GM12891 (cell line): ENCODE measurements at regions not wholly inside any gene's neighbourhood (a gene's known extent, or its start where the extent isn't known, plus 50 kb on each side); places are given as distances from the start of the nearest gene placed in this dataset.

Experiments used
- POLR2A ChIP-seq: IDR thresholded peaks from 2 replicates; pipeline ENCODE4 v1.6.1; 2011; ENCODE audit warnings: low read depth, low read length, control low read depth
- POLR2AphosphoS5 ChIP-seq: IDR thresholded peaks from 2 replicates; pipeline ENCODE4 v1.6.1; 2011; ENCODE audit warnings: low read depth, low read length, control low read depth
- SPI1 ChIP-seq: IDR thresholded peaks from 2 replicates; pipeline ENCODE4 v1.6.1; 2011; ENCODE audit warnings: low read depth, low read length, control low read depth
- TAF1 ChIP-seq: IDR thresholded peaks from 2 replicates; pipeline ENCODE4 v1.6.1; 2011; ENCODE audit warnings: low read depth, low read length, control low read depth

DNA sequence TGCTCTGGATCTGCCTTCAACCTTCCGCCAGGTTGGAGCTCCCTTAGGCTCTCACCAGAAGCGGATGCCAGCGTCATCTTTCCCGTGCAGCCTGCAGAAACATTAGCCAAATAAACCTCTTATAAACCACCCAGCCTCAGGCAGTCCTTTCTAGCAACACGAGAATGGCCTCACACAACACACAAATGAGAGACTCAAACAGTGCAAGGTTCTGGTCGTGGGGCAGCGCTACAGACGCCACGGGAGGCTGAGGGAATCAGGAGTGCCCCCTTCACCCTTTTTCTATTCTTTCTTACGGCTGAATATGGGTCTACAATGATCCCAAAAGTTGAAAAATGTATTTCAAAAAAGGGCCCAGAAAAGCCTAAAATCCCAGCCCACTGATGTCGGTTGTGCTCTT, 96.4 kb downstream of the FOXL3 start:
- no peak for TF ChIP-seq POLR2AphosphoS5
- no peak for TF ChIP-seq POLR2A
- no peak for TF ChIP-seq TAF1
- TF ChIP-seq SPI1, result no peak
